H1 (cell line): ENCODE measurements at regions not wholly inside any gene's neighbourhood (a gene's known extent, or its start where the extent isn't known, plus 50 kb on each side); places are given as distances from the start of the nearest gene placed in this dataset.

Experiments used
- SAP30 ChIP-seq: fragments of 300-600 bp; sonication (generic); IDR thresholded peaks from 2 replicates; pipeline ENCODE4 v1.7.1; 2012; ENCODE audit warnings: low read length, moderate library complexity, mild to moderate bottlenecking, inconsistent platforms; ENCODE audit not compliant: insufficient read depth, insufficient replicate concordance

GRCh38 chr22:20645954-20646353, 128.0 kb upstream of the SERPIND1 start (continued):
- no peak for TF ChIP-seq SAP30
